MM.1S (cell line): ENCODE measurements at regions not wholly inside any gene's neighbourhood (a gene's known extent, or its start where the extent isn't known, plus 50 kb on each side); places are given as distances from the start of the nearest gene placed in this dataset.

Source experiments
- DNase-seq: peaks from one replicate; pipeline ENCODE4 v3.0.0-alpha.2; 2015
- H2AFZ ChIP-seq: fragments of 300-600 bp; sonication (generic); 2 replicates; pipeline ENCODE4 v1.6.0; 2016; ENCODE audit warnings: antibody characterized with exemption, low read length
- H3F3A ChIP-seq: fragments of 300-600 bp; sonication (generic); 2 replicates; pipeline ENCODE4 v1.6.1; 2016; ENCODE audit warnings: mild to moderate bottlenecking, antibody characterized with exemption, low read length, moderate library complexity, mixed read lengths; ENCODE audit not compliant: insufficient read depth
- H3K27ac ChIP-seq: fragments of 300-600 bp; sonication (generic); 2 replicates; pipeline ENCODE4 v1.5.1; 2016; ENCODE audit warnings: mild to moderate bottlenecking, low read length
- H3K27me3 ChIP-seq: fragments of 300-600 bp; sonication (generic); replicated peaks from 2 replicates; pipeline ENCODE4 v1.6.0; 2016; ENCODE audit warnings: low read length; ENCODE audit not compliant: insufficient read depth
- H3K36me3 ChIP-seq: fragments of 300-600 bp; sonication (generic); replicated peaks from 2 replicates; pipeline ENCODE4 v1.6.1; 2016; ENCODE audit warnings: mild to moderate bottlenecking, low read length, mixed read lengths; ENCODE audit not compliant: insufficient read depth
- H3K4me1 ChIP-seq: fragments of 300-600 bp; sonication (generic); 2 replicates; pipeline ENCODE4 v1.6.1; 2016; ENCODE audit warnings: low read length, mixed read lengths
- H3K4me2 ChIP-seq: fragments of 300-600 bp; sonication (generic); 2 replicates; pipeline ENCODE4 v1.6.0; 2016; ENCODE audit warnings: low read depth, low read length
- H3K4me3 ChIP-seq: fragments of 300-600 bp; sonication (generic); 2 replicates; pipeline ENCODE4 v1.5.1; 2016; ENCODE audit warnings: low read length, mixed read lengths
- H3K79me2 ChIP-seq: fragments of 300-600 bp; sonication (generic); 2 replicates; pipeline ENCODE4 v1.6.1; 2016; ENCODE audit warnings: mixed run types, low read length, mixed read lengths
- H3K9ac ChIP-seq: fragments of 300-600 bp; sonication (generic); 2 replicates; pipeline ENCODE4 v1.6.1; 2016; ENCODE audit warnings: low read length, mixed read lengths
- H3K9me2 ChIP-seq: fragments of 300-600 bp; sonication (generic); replicated peaks from 2 replicates; pipeline ENCODE4 v1.6.1; 2016; ENCODE audit warnings: mild to moderate bottlenecking, low read length, mixed read lengths; ENCODE audit not compliant: insufficient read depth
- H3K9me3 ChIP-seq: fragments of 300-600 bp; sonication (generic); replicated peaks from 2 replicates; pipeline ENCODE4 v1.6.1; 2016; ENCODE audit warnings: mild to moderate bottlenecking, low read length, mixed read lengths; ENCODE audit not compliant: insufficient read depth
- H4K20me1 ChIP-seq: fragments of 300-600 bp; sonication (generic); 2 replicates; pipeline ENCODE4 v1.6.1; 2016; ENCODE audit warnings: mild to moderate bottlenecking, low read length, moderate library complexity, mixed read lengths; ENCODE audit not compliant: insufficient read depth
- CTCF ChIP-seq: fragments of 300-600 bp; sonication (generic); IDR thresholded peaks from 2 replicates; pipeline ENCODE4 v1.5.1; 2016; ENCODE audit warnings: antibody characterized with exemption, low read length, mixed read lengths
- EZH2 ChIP-seq: fragments of 300-600 bp; sonication (generic); optimal IDR thresholded peaks from 2 replicates; pipeline ENCODE3; 2017; ENCODE audit warnings: low read depth, mild to moderate bottlenecking, antibody characterized with exemption, low read length, mixed read lengths
- EZH2phosphoT487 ChIP-seq: fragments of 300-600 bp; sonication (generic); IDR thresholded peaks from 2 replicates; pipeline ENCODE4 v1.6.1; 2018; ENCODE audit warnings: antibody characterized with exemption, low read length

- TF ChIP-seq CTCF (no peak), EZH2 (no peak)
- H3K9me3 ChIP-seq: no peaks in the 10 kb centered on the region
- H3K9ac ChIP-seq: no peak overlapping the region
- no peaks in the 10 kb centered on the region for H3K27me3 ChIP-seq
- no peaks in the 10 kb centered on the region for H3F3A ChIP-seq
- H3K9me2 ChIP-seq: no peaks in the 10 kb centered on the region
- H3K4me1 ChIP-seq: no peaks in the 10 kb centered on the region
- H3K36me3 ChIP-seq: no peaks in the 10 kb centered on the region
- H3K27ac ChIP-seq: no peak overlapping the region
- DNase-seq: no peak
- no peaks in the 10 kb centered on the region for H4K20me1 ChIP-seq
- no peak overlapping the region for H2AFZ ChIP-seq
- H3K4me3 ChIP-seq: no peak overlapping the region
- no peak overlapping the region for H3K4me2 ChIP-seq
- no peaks in the 10 kb centered on the region for H3K79me2 ChIP-seq
Measured at GRCh38 chr4:122524176-122524575, 67.7 kb upstream of the IL2 start.

GRCh38 chr4:122522944-122523343 lies 66.4 kb upstream of the IL2 start:
- Histone ChIP-seq H3K27ac (no peak overlapping the region), H3F3A (no peaks in the 10 kb centered on the region), H3K27me3 (no peaks in the 10 kb centered on the region), H4K20me1 (no peaks in the 10 kb centered on the region), H3K4me2 (no peak overlapping the region), H3K9me2 (no peaks in the 10 kb centered on the region), H2AFZ (no peak overlapping the region), H3K4me1 (no peaks in the 10 kb centered on the region), H3K36me3 (no peaks in the 10 kb centered on the region), H3K4me3 (no peak overlapping the region), H3K9me3 (no peaks in the 10 kb centered on the region), H3K79me2 (no peaks in the 10 kb centered on the region), H3K9ac (no peak overlapping the region)
- TF ChIP-seq EZH2 (no peak), EZH2phosphoT487 (no peak), CTCF (no peak)
- no peak for DNase-seq

GRCh38 chr4:122517345-122517744 lies 60.8 kb upstream of the IL2 start:
- Histone ChIP-seq H2AFZ (no peak overlapping the region), H3K4me3 (no peak overlapping the region), H4K20me1 (no peaks in the 10 kb centered on the region), H3K79me2 (no peaks in the 10 kb centered on the region), H3K27me3 (no peaks in the 10 kb centered on the region), H3K27ac (no peak overlapping the region), H3F3A (no peaks in the 10 kb centered on the region), H3K9ac (no peak overlapping the region), H3K4me1 (no peaks in the 10 kb centered on the region), H3K36me3 (no peaks in the 10 kb centered on the region), H3K4me2 (no peak overlapping the region), H3K9me3 (no peaks in the 10 kb centered on the region), H3K9me2 (no peaks in the 10 kb centered on the region)
- TF ChIP-seq EZH2phosphoT487 (no peak), CTCF (no peak), EZH2 (no peak)
- DNase-seq: no peak
